Esophagus muscularis mucosa (tissue), 3 donors: ENCODE measurements at regions not wholly inside any gene's neighbourhood (a gene's known extent, or its start where the extent isn't known, plus 50 kb on each side); places are given as distances from the start of the nearest gene placed in this dataset.

ENCODE experiments used
- POLR2A ChIP-seq: fragments of 450-650 bp; IDR thresholded peaks from one replicate; pipeline ENCODE4 v1.6.1; 2017; ENCODE audit warnings: antibody characterized with exemption, moderate library complexity, mild to moderate bottlenecking, low read depth
- POLR2AphosphoS5 ChIP-seq, 2 donors: sonication (generic); formaldehyde crosslinking; IDR thresholded peaks; one replicate each; pipeline ENCODE4 v1.6.1; 2017; ENCODE audit warnings: antibody characterized with exemption in 2 of 2
- TF ChIP-seq, protein P1 (sequence below), 3 experiments: fragments of 200-600 bp in 2 of 3; fragments of 450-650 bp in 1 of 3; sonication (generic) in 2 of 3; IDR thresholded peaks; one replicate each; pipeline ENCODE4 v1.5.1; 2017 to 2019; ENCODE audit warnings: antibody characterized with exemption in 3 of 3, mild to moderate bottlenecking in 2 of 3, moderate library complexity in 1 of 3

DNA sequence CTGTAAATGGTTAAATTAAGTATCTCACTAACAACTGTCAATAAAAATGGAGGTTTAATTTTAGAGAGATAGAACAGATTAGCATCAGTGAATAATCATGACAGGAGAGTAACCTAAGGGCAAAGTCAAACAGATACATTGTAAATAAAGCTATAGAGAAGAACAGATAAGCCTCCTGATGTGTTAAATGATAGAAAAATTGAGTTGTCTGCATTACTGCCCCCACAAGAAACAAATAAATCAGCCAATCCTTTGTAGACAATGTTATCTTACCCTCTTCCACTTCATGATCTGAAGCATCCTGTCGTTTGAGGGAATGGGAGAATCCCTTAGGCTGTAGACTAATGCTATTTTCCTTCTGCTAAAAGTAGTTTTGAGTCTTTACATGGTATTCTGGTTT lies 147.8 kb downstream of the PCDH18 start:
- TF ChIP-seq, protein P1, sequence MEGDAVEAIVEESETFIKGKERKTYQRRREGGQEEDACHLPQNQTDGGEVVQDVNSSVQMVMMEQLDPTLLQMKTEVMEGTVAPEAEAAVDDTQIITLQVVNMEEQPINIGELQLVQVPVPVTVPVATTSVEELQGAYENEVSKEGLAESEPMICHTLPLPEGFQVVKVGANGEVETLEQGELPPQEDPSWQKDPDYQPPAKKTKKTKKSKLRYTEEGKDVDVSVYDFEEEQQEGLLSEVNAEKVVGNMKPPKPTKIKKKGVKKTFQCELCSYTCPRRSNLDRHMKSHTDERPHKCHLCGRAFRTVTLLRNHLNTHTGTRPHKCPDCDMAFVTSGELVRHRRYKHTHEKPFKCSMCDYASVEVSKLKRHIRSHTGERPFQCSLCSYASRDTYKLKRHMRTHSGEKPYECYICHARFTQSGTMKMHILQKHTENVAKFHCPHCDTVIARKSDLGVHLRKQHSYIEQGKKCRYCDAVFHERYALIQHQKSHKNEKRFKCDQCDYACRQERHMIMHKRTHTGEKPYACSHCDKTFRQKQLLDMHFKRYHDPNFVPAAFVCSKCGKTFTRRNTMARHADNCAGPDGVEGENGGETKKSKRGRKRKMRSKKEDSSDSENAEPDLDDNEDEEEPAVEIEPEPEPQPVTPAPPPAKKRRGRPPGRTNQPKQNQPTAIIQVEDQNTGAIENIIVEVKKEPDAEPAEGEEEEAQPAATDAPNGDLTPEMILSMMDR (IDR thresholded peaks at IDR 0.05), result no peak
- TF ChIP-seq POLR2AphosphoS5 (IDR thresholded peaks at IDR 0.05) (no peak), POLR2A (no peak)
